ENCODE measurements at regions not wholly inside any gene's neighbourhood (a gene's known extent, or its start where the extent isn't known, plus 50 kb on each side); places are given as distances from the start of the nearest gene placed in this dataset.

DNA sequence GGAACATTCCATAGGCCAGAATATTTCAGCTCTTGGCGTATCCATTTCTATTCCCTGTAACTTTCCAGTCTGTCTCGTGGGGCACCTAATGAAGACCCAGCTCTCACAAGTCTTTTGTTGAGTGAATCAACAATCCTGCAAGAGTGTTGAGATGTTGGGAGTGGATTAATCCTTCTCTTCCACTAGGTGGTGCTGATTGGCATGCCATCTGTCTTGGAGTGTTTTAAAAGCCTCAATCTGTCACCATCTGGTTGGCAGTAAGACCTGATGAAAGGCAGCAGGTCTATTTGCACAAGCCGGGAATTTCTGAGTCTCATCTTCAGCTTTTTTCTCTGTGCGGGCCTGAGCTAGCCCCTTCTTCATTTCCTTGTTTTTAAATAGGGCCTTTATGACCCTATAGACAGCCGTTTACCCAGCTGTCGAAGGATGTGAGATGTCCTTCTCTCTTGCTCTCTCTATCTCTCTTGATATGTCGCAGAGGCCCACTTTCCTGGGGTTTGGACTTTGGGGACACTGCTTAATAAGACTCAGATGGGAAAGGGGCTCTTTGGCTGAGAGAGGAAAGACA, 180.5 kb downstream of the ZNF365 start:
- peak; percentile 61 for DNase-seq

DNA sequence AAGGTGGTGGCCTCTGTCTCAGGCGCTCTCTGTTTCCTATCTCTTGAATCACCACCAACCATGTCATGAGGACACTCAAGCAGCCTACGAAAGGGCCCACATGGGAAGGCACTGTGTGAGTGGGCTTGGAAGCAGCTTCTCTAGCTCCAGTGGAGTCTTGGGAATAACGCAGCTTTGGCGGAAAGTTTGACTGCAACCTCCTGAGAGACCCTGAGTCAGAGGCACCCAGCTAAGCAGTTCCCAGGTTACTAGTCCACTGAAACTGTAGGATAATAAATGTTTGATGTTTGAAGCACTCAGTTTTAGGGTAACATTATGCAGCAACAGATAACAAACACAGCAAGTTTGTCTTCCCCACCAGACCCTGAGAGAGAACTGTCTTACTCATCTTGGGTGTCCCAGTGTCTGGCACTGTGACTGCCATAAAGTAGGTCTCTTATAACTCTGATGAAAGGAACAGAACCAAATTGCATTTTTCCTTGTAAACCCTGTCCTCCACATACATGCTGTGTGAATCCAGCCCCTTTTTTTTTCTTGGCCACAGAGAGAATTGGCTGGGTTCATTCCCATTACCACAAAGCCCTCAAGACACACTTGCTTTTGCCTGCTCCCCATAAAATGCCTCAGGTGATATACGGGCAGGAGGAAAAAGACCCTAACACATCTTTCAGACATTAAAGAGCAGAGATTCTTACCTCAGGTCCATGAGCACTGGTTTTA, 185.5 kb downstream of the ZNF365 start:
- no peak for DNase-seq

DNA sequence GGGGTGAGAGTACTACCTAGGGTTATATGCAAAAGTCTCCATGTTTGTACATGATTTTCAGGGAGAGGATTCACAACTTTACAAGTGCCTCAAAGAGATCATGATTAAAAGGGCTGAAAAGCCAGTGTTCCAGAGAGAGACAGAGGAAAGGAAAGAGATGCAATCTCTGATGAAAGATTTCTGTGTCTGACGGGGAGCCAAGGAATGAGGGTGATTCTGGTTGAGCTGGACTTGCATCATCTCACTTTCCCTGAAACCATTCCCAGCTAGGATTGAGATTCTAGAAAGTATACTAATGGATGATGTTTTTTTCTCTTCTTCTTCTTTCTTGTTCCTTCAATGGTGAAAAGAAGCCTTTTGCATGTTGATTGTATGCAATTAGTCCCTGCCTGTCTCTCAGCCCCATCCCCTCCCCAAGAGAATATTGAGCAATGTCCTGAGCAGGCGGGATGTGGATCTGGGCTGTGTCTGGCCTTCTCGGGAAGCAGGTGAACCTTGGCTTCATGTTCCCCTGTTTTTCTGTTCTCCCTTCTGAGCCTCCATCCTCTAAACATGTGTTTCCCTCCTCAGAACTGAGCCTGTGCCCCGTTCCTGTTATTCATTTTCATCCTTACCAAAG, 186.1 kb downstream of the ZNF365 start:
- DNase-seq: no peak

DNA sequence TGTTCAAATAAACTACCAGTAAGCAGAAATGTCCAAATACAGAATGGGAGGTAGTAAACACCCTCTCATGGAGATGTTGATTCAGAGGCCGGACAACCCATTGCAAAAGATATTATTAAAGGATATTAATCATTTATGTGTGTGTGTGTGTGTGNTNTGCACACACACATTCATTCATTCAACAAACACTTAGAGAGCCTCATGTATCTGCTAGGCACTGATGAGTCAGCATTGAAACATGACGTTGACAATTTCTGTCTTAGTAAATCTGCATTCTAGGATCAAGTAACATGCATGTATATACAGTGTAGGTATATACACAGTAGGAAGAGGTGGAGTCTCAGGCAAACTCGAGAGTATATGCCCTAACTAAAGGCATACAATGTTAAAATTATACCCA, 187.0 kb downstream of the ZNF365 start:
- no peak for DNase-seq

DNA sequence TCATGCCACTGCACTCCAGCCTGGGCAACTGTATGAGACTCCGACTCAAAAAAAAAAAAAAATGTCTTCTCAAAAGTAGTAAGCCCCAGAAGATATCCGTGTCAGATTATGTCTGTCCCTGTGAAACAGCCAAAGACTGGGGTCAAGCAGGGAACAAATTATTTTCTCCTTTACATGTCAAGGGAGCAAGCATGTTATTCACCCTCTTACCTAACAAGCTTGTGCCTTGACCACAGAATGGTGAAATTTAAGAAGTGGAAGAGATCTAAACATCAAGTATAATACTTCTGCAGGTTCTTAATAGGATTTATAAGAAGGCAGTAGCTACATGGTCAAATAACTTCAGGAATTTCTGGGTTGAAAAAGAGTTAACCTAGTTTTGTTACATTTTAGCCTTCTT, 187.9 kb downstream of the ZNF365 start:
- no peak for DNase-seq

DNA sequence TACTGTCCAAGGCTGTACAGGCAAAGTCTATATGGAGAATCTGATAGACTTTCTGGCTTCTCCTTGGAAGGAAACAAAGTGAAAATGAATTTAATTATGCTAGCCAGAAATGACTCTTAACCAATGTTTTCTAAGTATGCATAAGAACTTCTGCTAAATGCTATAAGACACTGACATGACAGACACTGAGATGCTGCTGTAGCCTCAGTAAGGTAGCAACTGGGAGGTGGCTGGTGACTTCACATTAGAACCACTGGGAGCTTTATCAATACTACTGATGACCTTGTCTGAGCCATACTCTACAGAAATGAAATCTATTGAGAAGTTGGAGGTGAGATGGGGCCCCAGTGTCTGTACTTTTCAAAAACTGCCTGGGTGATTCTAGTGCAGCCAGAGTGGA, 188.6 kb downstream of the ZNF365 start:
- DNase-seq: no peak

DNA sequence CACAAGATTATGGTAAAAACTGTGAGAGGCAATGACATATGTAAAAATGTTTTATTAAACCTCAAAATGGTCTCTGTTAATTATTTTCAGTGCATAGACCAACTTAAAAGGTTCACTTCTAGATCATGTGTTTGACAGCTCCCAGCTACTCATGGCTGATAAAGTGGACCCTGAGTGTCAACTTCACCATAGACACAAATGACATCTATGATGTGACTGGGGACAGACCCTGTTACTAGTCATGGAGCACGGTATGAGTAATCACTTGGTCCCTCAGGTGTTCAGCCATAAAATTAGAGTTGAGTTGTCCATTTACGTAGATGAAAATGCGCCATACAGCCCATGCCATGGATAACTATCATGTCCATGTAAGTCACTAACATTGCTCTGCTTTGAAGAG, 199.8 kb downstream of the ZNF365 start:
- DNase-seq: no peak

DNA sequence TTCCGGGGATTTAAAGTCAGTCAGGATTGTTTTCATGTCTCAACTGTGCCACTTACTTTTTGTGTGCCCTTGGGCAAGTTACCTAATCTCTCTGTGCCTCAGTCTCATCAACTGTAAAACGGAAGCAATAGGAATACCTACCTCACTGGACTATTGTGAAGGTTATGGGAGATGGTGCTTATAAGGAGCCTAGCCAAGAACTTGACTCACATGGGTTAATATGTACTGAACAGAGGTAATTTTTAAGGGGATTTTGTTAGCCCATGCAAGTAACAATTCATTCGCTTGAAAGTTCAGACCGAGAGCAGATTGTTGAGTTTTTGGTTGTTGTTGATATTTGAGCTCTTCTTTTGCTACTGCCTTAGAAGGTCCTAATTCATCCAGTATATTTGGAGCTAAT, 202.9 kb downstream of the ZNF365 start:
- no peak for DNase-seq

DNA sequence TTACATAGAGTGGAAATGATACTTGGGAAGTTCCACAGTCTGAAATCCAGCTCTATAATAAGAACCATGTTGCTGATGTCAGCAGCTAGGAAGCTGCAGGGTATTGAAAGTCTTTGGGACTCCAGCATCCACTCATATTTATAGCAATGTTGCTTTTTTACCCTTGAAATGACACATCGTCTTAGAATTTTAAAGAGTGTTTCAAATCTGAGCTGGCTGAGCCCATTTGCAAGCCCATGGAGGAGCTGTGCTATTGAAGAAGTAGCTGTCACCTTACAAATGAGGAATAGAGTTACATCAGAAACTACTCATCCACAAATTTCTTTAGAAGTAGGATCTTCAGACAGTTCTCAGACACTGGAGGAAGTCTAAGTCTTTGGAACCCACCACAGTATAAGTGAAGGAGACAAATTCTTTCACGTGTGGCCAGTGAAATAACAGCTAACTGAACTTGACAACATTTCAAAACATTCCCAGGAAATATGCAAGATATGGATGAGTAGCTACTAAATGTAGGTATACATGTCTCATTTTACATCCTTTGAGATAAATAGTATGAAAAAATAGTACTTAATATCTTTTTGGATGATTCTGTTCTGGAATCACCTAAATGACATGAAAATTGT, 203.6 kb downstream of the ZNF365 start:
- no peak for DNase-seq

DNA sequence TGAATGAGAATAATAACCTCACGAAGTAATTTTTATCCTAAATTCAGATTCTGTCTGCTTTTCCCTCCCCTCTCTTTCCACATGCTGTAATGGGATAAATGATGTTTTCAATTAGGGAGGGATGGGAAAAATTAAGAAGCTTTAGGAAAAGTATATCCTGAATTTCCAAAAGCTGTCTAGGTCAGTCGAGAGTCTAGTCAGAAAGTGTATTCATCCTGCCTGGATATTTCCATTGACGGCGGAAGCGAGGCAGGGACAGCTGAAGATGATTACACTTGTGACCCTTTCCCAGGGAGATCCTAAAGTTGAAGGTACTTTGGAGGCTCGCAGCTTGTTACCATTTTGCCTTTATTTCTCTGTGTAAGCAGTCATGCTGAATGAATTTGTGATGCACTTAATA, 204.1 kb downstream of the ZNF365 start:
- DNase-seq: no peak

DNA sequence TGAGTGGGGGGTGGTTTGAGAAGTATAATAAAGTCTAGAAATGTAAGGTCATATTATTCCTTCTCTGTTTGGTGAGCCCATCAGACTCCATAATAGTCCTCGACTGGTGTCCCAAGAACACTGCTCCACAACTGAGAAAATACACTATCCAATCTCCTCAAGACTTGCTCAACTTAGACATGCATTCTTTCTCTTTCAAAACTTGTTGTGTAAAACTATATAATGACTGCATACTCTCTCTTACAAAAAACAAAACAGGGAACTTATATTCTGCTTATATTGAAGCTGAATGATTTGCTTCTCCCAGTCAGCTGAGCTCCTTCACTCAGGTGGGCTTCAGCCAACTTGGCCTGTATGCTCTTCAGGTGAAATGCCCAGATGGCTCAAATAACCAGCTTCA, 204.7 kb downstream of the ZNF365 start:
- DNase-seq: no peak

DNA sequence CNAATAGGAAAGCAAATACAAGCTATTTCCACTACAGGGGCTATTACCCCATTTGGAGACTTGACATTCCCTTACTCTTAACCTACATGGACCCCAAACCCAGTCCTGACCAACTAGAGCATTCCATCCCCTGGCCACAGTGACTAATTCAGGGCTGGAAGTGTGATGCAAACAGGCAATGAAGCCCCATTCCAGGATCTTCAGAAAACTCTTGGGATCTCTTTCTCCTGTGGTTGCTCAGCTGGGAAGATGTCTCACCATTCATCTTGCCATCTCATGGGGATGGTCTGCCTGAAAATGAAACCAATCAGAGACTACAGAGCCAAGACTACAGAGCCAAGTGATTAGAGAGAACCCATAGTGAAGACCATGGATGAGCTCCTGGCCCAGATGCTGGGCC, 206.2 kb downstream of the ZNF365 start:
- DNase-seq: no peak

DNA sequence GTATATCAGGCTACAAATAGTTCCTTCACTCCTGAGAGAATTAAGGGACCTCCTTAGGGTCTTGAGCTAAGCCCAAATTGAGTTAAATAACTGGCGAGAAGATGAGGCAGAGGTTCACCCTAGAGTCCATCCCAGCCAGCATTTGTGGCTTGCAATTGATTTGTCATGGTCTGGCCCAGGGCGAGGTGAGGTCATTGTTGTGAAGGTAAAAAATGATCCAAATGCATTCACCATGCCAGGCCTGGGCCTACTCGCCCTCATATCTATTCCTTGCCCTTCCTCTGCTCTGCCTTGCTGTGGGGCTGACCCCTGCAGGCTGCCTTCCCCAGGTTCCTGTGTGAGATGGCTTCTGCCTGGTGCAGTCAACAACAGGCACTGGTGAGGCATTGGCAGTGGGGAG, 207.2 kb downstream of the ZNF365 start:
- no peak for DNase-seq

DNA sequence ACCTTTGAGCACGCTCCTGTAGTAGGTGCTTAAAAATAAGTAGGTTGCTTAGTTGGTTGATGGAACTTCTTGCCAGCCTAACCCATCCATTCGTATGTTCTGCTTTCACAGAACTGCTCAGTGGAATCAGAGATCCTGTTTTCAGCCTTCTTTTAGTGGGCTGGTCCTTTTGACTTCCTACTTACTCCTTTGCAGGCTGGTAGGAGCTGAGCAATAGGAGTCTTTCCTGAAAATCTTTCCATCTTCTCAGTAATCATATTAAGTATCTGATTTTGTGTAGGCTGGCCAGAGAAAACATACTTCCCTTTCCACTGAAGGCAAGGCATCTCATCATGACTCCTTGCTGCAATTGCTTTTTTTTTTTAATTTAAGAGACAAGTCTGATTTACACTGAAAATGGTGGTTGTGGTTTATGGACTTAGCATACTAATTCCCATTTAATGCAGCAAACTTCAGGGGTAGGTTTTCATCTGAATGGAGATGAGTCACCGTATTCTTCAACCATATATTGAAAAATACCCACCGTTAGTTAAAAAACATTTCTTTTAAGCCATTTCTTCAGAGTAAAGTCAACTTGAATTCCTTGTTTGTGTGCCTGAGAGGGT, 208.0 kb downstream of the ZNF365 start:
- no peak for DNase-seq

DNA sequence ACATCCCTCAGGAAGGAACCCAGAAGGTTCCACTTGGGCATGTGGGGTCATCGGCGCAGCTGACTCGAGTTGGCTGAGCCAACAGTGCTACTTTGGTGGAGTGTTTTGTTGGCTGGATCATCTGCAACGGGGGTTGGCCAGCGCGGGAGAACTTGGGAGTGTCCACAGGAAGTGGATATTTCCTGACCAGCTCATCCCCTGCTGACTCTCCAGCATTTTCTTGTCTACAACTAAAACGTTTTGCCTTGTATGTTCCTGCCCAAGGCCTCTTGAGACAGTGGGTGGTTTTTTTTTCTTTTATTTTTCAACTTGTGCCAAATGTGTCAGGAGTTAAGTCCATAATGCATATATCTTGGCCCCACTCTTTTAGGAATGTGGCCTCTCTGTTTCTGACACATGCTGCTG, 208.6 kb downstream of the ZNF365 start:
- DNase-seq: no peak

DNA sequence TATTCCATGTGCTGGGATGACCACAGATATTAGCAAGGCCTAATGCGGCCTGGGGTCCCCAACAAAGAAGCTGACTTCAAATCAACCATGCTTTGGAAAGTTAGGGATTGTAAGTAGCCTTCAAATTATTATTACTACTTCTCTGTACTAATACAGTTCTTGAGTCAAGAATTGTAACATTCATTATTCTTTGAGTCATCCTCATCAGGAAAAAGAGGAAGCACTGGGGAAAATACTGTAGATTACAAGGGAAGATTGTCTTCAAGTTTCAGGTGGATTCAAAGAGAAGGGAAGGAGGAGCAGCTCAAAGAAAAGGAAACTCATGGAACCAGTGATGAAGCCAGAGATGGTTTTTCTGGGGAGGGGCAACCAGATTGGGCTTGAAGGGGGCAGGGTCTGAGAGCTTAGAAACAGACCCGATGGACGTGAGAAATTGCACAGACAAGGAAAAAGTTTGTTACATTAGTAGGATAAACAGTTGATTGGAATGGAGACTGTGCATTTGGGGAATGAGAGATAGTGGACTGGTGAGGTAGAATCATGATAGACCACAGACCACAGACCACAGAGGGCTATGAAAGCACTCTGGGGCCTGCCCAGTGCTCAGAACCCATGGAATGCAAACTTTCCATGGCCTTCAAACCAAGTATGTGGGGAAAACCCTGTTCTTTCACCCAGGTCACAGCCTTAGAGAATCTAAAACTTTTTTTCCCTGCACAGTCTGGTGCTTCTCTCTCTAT, 209.9 kb downstream of the ZNF365 start:
- DNase-seq: no peak

DNA sequence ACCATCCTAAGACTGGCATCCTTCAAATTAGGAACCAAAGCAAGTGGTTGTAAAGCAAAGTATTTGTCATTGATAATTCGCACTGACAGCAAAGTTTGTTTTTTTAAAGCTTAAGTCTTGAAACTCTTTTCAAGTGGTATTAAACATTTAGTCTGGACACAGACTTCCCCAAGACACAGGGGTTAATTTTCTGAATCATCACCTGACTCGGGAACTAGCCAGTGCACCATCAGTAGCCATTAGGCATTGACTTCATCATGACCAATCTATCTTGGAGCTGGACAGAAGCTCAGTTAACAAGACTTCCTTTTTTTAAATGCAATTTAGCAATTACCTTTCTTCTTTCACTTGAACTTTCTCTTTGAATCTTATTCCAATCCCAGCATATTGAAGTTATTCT, 210.6 kb downstream of the ZNF365 start:
- no peak for DNase-seq

DNA sequence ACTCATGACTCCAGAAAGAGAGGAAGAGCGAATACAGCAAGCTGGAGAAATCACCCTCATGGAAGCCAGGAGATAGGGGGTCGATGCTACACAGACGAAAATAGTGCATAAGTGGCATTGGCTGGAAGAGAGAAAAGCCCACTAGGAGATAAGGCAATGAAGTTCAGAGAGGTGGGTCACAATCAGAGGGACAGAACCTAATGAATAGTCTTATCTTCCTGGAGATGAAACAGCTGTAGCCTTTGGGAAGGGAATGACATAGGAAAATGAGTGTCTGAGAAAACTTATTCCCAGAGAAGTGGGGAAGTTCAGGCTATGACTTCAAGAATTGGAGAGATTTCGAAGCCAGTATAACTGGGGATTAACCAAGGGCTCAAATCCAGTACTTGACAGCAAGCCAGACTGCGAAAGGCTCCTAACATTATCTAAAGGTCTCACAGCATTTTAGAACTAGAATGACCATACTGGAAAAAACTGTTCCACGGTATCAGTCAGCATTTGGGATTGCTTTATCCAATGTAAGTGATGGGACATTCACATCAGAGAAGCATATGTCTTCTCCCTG, 211.1 kb downstream of the ZNF365 start:
- DNase-seq: no peak

DNA sequence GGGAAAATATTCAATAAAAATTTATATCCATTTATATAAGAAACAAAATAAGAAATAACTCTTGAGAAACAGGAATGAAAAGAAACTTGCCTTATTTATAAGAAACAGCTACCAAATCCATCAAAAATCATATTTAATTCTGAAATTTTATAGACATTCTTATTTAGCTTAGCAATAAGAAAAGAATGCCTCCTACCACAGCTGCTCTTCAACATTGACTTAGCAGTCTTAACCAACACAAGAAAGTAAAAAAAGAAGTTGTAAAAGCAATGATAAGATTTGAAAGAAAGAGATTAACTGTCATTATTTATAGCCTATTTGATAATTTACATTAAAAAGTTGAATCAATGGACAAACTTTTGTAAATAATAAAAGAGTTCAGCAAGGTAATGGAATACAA, 212.8 kb downstream of the ZNF365 start:
- no peak for DNase-seq

DNA sequence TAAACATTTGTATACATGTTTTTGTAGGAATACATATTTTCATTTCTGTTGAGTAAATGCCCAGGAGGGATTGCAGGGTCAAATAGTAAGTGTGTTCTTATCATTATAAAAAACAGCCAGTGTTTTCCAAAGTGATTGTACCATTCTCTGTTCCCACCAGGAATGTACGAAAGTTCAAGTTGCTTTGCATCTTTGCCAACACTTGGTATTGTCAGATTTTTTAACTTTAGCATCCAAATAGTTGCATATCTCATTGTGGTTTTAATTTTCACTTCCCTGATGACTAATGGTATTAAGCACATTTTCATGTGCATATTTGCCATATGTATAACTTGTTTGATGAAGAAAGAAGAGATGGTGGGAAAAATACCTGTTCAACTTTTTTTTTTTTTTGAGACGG, 213.9 kb downstream of the ZNF365 start:
- DNase-seq: no peak

DNA sequence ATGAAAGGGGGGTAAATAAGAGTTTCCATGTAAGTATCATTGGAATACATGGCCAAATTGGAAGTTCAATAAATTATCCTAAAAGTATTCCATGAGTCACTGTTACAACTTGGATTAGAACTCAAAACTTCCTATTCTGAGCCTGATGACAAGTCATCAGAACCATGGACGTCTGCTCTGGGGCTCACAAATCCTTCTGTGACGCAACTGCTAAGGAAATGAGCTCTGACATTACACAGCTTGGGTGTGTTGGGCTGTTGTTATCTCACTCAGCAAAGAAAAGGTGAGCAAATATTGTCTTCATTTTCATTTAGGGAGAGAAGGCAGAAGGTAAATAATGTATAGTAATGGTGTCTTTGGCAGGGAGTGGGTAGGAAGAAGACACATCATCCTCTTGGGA, 214.8 kb upstream of the ADO start:
- no peak for DNase-seq

DNA sequence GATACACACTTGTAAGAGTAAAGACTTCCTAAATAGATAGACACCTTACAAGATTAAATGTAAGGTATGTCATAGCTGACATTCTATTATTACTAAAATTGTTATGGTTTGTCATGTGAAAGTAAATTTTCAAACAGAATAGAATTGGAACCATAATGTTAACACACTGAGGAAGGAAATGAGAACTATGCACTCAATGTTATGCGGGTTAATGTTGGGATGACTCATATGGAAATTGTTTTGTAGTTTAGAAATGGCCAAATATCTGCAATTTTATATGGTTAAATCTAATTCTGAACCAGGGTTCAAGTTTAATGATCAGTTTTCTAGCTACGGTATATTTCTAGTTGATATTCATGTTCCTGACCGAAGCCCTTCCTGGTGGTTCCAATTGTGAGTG, 214.2 kb upstream of the ADO start:
- DNase-seq: no peak

DNA sequence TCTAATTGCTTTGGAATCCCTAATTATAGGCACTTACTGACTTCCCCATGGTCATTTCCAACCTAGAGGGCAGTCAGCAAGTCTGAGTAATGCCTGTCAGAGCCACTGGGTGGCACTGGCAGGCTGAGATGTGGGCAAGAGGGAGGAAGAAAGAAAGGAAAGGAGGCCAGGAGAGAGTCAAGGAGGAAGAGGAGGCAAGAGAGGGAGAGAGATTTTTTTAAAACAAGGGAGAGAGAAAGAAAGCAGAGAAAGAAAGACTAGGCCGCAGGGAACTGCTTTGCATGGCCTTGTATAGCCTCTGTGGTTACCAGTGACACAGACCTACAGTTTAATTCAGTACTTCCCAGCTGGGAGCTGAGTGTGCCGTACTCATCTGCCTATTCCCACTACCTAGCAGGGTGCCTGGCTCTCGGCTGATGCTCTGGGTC, 210.4 kb upstream of the ADO start:
- no peak for DNase-seq
